Medulla oblongata (tissue), 1 donor: ENCODE measurements at regions not wholly inside any gene's neighbourhood (a gene's known extent, or its start where the extent isn't known, plus 50 kb on each side); places are given as distances from the start of the nearest gene placed in this dataset.

Experiments
- DNase-seq: peaks from one replicate; pipeline ENCODE4 v3.0.0-alpha.2; 2015; ENCODE audit errors: extremely low spot score

GRCh38 chr12:74985986-74986319 lies 223.7 kb downstream of the KCNC2 start:
- no peak for DNase-seq

GRCh38 chr12:74988156-74988555 lies 221.5 kb downstream of the KCNC2 start:
- no peak for DNase-seq
